ENCODE measurements at regions not wholly inside any gene's neighbourhood (a gene's known extent, or its start where the extent isn't known, plus 50 kb on each side); places are given as distances from the start of the nearest gene placed in this dataset.

DNA sequence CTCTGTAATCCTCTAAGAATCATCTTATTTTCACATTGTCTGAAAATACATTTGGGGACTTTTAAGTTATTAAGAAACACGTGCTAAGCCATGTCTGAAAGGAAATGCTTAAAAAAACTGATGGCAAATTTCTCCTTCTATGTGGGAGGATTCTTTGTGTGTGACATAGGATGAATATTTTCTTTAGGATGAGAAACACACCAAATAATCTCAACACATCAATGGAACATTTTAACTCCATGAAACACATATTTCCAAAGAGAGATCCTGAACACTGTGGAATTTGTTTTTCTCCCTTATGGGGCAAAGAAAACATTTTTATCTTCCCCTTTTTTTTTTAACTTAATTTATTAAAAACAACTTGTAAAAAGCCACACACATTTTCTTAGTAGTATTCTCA lies 153.8 kb upstream of the ANKRD50 start:
- H3K27ac ChIP-seq = no peak overlapping the region
- TF ChIP-seq ZFX (IDR thresholded peaks at IDR 0.05; ENCODE audit: borderline replicate concordance) = no peak

DNA sequence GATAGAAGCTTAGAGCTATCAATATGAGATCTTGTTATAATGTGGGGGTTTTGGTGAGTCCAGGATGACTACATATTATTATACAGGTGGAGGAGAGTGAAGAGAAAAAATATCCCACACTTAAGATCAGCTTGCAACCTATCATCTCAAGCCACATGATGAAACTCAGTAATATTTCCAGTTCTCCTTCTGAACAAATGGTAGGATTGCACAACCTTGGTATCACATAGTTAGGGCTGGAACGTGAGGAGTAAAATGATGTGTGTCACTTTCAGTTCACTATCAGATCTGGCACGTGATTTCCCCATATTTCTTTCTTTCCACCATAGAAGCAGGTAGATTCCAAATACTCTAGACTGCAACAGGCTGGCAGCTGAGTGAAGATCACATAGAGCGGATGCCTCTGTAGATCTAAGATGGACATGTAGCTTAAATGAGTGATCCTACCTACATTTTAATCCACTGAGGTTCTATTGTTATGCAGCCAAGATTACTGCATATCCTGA lies 150.6 kb upstream of the ANKRD50 start:
- TF ChIP-seq, protein P1, sequence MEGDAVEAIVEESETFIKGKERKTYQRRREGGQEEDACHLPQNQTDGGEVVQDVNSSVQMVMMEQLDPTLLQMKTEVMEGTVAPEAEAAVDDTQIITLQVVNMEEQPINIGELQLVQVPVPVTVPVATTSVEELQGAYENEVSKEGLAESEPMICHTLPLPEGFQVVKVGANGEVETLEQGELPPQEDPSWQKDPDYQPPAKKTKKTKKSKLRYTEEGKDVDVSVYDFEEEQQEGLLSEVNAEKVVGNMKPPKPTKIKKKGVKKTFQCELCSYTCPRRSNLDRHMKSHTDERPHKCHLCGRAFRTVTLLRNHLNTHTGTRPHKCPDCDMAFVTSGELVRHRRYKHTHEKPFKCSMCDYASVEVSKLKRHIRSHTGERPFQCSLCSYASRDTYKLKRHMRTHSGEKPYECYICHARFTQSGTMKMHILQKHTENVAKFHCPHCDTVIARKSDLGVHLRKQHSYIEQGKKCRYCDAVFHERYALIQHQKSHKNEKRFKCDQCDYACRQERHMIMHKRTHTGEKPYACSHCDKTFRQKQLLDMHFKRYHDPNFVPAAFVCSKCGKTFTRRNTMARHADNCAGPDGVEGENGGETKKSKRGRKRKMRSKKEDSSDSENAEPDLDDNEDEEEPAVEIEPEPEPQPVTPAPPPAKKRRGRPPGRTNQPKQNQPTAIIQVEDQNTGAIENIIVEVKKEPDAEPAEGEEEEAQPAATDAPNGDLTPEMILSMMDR (IDR thresholded peaks at IDR 0.05) = no peak
- H3K27ac ChIP-seq = no peak overlapping the region

DNA sequence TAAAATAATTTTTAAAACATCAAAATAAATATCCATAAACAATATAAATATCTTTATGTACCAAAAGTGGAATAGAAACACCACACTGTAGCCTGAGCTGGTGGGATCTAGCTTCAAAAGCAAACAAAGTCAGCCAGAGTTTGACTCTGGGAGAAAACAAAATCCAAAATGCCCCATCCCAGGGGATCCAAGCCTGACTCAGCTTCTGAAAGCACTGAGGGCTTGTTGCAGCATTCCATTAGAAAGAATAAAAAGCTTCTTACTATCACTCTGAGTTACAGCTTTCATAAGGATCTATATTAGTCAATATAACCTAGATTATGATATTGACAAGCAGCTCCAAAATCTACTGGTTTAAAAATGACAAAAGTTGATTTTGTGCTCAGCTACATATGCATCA lies 149.7 kb upstream of the ANKRD50 start:
- no peak for TF ChIP-seq ZFX (IDR thresholded peaks at IDR 0.05; ENCODE audit: borderline replicate concordance)
- TF ChIP-seq, protein P1 (IDR thresholded peaks at IDR 0.05) = no peak
- no peak overlapping the region for H3K27ac ChIP-seq

DNA sequence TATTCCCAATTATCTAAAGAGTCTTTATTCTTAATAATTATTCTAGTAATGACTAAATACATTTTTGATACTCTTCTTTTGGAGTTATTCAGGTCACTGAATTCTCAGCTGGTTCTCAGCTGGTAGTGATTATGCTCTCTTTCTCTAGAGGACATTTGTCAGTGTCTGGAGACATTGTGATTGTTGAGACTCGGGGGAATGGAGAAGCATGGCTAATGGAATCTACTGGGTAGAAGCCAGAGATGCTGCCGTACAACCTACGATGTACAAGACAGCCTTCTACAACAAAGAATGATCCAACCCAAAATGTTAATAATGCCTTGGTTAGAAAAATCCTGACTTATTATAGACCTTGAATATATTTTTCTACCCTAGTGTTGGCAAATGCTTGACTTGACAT lies 149.2 kb upstream of the ANKRD50 start:
- H3K27ac ChIP-seq = no peak overlapping the region
- TF ChIP-seq, protein P1 (IDR thresholded peaks at IDR 0.05) = no peak
- no peak for TF ChIP-seq ZFX (IDR thresholded peaks at IDR 0.05; ENCODE audit: borderline replicate concordance)

DNA sequence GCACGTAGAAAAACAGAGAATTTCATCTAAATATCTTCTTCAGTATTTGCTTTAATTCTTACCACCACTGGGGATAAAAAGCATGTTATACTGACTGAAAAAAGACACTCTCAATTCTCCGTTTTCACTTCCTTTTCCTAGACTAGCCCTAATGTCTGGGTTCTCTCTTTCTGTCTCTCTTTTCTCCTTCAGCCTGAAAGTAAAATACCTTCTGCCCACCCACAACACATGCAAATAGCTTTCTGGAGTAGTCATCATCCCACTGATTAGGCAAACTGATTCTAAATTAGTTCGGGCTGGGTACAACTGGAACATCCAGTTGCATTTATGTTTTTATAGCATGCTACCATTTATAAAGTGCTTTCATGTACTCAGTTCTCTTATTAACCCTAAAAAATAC lies 142.4 kb upstream of the ANKRD50 start:
- TF ChIP-seq, protein P1 (IDR thresholded peaks at IDR 0.05) = no peak
- no peak for TF ChIP-seq ZFX (IDR thresholded peaks at IDR 0.05; ENCODE audit: borderline replicate concordance)
- H3K27ac ChIP-seq = no peak overlapping the region

DNA sequence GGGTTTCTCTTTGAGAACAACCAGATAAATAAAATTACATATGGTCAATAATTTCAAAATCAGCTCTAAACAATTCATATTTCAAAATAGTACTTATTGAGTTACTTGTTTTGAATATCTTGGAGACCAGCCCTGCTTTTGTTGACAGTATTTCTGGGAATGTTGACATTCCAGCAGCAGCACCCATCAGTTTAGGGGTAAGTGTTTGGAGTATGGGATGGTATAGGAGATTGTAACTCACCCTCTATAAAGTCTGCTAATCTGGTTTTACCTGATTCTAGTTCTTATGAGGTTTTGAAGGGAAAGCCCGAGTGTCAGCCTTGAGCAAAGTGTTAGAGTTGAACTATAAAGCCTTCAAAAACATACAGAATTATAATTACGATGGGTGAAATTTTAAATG lies 139.2 kb upstream of the ANKRD50 start:
- no peak overlapping the region for H3K27ac ChIP-seq
- TF ChIP-seq, protein P1 (IDR thresholded peaks at IDR 0.05) = no peak
- TF ChIP-seq ZFX (IDR thresholded peaks at IDR 0.05; ENCODE audit: borderline replicate concordance) = no peak

DNA sequence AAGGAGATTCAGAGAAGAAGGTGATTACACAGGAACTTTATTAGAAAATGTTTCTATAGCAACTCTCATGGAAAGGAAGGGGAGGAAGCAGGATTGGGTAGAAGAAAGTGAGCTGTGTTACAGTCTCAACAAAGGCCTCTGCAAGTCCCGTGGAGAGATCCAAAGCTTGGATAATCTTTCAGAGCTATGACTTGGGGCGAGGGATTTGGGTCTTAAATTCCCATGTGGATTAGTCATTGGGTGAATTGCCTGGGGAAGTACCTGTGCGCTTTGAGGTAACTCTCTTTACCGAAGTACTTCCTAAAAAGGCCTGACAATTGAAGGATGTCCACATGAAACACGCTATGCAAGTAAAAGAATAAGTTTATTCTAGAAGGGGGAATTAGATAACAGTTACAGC lies 133.8 kb upstream of the ANKRD50 start:
- H3K27ac ChIP-seq = no peak overlapping the region
- TF ChIP-seq ZFX (IDR thresholded peaks at IDR 0.05; ENCODE audit: borderline replicate concordance) = no peak
- TF ChIP-seq, protein P1 (IDR thresholded peaks at IDR 0.05) = no peak

DNA sequence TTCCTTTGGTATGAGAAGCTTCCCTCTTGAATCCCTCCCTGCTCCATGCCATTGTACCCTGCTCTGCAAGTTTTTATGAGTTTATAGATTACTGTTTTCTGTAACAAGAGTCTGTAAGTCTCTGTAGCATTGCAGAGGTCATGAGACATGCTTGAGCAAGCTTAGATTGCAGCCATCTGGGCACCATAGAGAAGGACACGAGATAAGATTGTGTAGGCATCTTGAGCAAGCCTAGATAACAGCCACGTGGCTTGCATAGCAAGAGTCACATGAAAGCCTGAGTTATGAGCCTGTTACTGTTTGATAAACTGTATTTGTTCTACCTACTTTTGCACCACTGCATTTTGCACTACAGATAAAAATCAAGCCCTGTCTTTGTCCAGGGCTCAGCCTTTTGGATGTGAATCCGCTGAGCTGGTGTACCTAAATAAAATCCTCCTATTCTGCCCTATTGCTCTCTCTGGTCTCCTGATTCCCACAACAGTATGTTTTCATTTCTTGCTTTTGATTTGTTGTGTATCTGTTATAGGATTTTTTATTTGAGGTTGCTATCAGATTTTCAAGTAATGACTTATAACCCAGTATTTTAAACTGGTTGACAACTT lies 127.4 kb upstream of the ANKRD50 start:
- TF ChIP-seq ZFX (IDR thresholded peaks at IDR 0.05; ENCODE audit: borderline replicate concordance) = no peak
- TF ChIP-seq, protein P1 (IDR thresholded peaks at IDR 0.05) = no peak
- H3K27ac ChIP-seq = no peak overlapping the region
